A549 (cell line): ENCODE measurements at regions not wholly inside any gene's neighbourhood (a gene's known extent, or its start where the extent isn't known, plus 50 kb on each side); places are given as distances from the start of the nearest gene placed in this dataset.

Source experiments
- ATAC-seq, 2 experiments: fragments of 200-7000 bp in 1 of 2; fragments of >200 bp in 1 of 2; cut with Nextera tagmentation in 1 of 2; cut with Tn5 transposase in 1 of 2; 3 replicates each; pipeline versions ENCODE4 v1.8.0 to v1.9.1; 2018 to 2020; ENCODE audit warnings: mild to moderate bottlenecking in 1 of 2, moderate library complexity in 1 of 2
- CTCF ChIA-PET: fragments of 300-600 bp; sonication (Branson Sonifier 250); formaldehyde crosslinking; extraction: SDS; loops from one replicate; lab custom pipeline; 2021; ENCODE audit warnings: antibody characterized with exemption, inconsistent platforms; lab: Yijun Ruan, JAX
- POLR2A ChIA-PET: fragments of 350-600 bp; formaldehyde crosslinking; extraction: SDS; loops from one replicate; lab custom pipeline; 2021; ENCODE audit warnings: antibody characterized with exemption, inconsistent platforms; lab: Yijun Ruan, JAX
- DNase-seq, 2 experiments: peaks; one replicate each; pipeline versions ENCODE4 v3.0.0 to v3.0.0-alpha.2; 2011 to 2016; ENCODE audit warnings: low read depth in 1 of 2, low spot score in 1 of 2
- FAIRE-seq: peaks from 2 replicates; lab custom pipeline; 2011; peaks lifted over from hg19 to GRCh38; lab: Jason Lieb, UNC
- H3K27ac ChIP-seq, 2 experiments: fragments of >200 bp; sonication (Bioruptor Twin); formaldehyde crosslinking; 3 replicates each; pipeline ENCODE4 v1.5.1; 2016 to 2017
- H3K4me1 ChIP-seq: fragments of >200 bp; sonication (Bioruptor Twin); formaldehyde crosslinking; 3 replicates; pipeline ENCODE4 v1.6.1; 2016
- H3K4me2 ChIP-seq: fragments of >200 bp; sonication (Bioruptor Twin); formaldehyde crosslinking; 3 replicates; pipeline ENCODE4 v1.6.1; 2016
- H3K4me3 ChIP-seq: fragments of >200 bp; sonication (Bioruptor Twin); formaldehyde crosslinking; 3 replicates; pipeline ENCODE4 v1.5.1; 2016
- H3K9me3 ChIP-seq: fragments of >200 bp; sonication (Bioruptor Twin); formaldehyde crosslinking; 3 replicates; pipeline ENCODE4 v1.6.1; 2016
- ATOH8 ChIP-seq: fragments of 250-450 bp; sonication (Bioruptor Pico); IDR thresholded peaks from 2 replicates; pipeline ENCODE4 v1.5.0; 2020; ENCODE audit warnings: low read depth, mild to moderate bottlenecking, moderate library complexity
- CBX8 ChIP-seq: fragments of 200-600 bp; sonication (generic); IDR thresholded peaks from 2 replicates; pipeline ENCODE4 v1.6.1; 2016
- CHD4 ChIP-seq: fragments of 200-600 bp; sonication (generic); IDR thresholded peaks from 2 replicates; pipeline ENCODE4 v1.6.1; 2016; ENCODE audit warnings: antibody characterized with exemption, mild to moderate bottlenecking, borderline replicate concordance
- E2F6 ChIP-seq: IDR thresholded peaks from 2 replicates; pipeline ENCODE4 v1.6.1; 2012; ENCODE audit warnings: low read depth, borderline replicate concordance
- EHMT2 ChIP-seq: fragments of 200-600 bp; sonication (generic); IDR thresholded peaks from 2 replicates; pipeline ENCODE4 v1.6.1; 2016; ENCODE audit warnings: antibody characterized with exemption, low read depth, mild to moderate bottlenecking, moderate library complexity
- ELK1 ChIP-seq: fragments of 150-350 bp; IDR thresholded peaks from 2 replicates; pipeline ENCODE4 v1.6.1; 2014; ENCODE audit warnings: low read depth, mild to moderate bottlenecking, low read length
- EP300 ChIP-seq, 2 experiments: fragments of >200 bp; sonication (Bioruptor Twin); formaldehyde crosslinking; IDR thresholded peaks; 2 replicates in 1 of 2; 3 replicates in 1 of 2; pipeline ENCODE4 v1.6.1; 2016 to 2017
- FOSB ChIP-seq: fragments of 250-450 bp; sonication (Bioruptor Pico); IDR thresholded peaks from 2 replicates; pipeline ENCODE4 v1.5.0; 2020; ENCODE audit warnings: mild to moderate bottlenecking, moderate library complexity
- HDAC2 ChIP-seq: fragments of 200-600 bp; sonication (generic); IDR thresholded peaks from 2 replicates; pipeline ENCODE4 v1.6.1; 2016
- HEYL ChIP-seq: fragments of 250-450 bp; sonication (Bioruptor Pico); IDR thresholded peaks from 2 replicates; pipeline ENCODE4 v1.8.0; 2021; ENCODE audit warnings: mild to moderate bottlenecking, moderate library complexity
- HOXA7 ChIP-seq: fragments of 250-450 bp; sonication (Bioruptor Pico); IDR thresholded peaks from 2 replicates; pipeline ENCODE4 v1.5.0; 2020; ENCODE audit warnings: mild to moderate bottlenecking, moderate library complexity
- HOXB5 ChIP-seq: fragments of 250-450 bp; sonication (Bioruptor Pico); IDR thresholded peaks from 2 replicates; pipeline ENCODE4 v1.5.0; 2020; ENCODE audit warnings: mild to moderate bottlenecking, moderate library complexity
- JUN ChIP-seq, 2 experiments: fragments of >200 bp; sonication (Bioruptor Twin); formaldehyde crosslinking; IDR thresholded peaks; 2 replicates in 1 of 2; 3 replicates in 1 of 2; pipeline ENCODE4 v1.6.1; 2016 to 2017
- JUNB ChIP-seq: fragments of >200 bp; sonication (Bioruptor Twin); formaldehyde crosslinking; IDR thresholded peaks from 2 replicates; pipeline ENCODE4 v1.6.1; 2016
- MAX ChIP-seq: IDR thresholded peaks from 2 replicates; pipeline ENCODE4 v1.6.1; 2012
- MAZ ChIP-seq: fragments of 150-350 bp; IDR thresholded peaks from 2 replicates; pipeline ENCODE4 v1.6.1; 2014; ENCODE audit warnings: antibody characterized with exemption, low read depth, low read length, borderline replicate concordance
- MYC ChIP-seq: IDR thresholded peaks from 2 replicates; pipeline ENCODE4 v1.6.1; 2012; ENCODE audit warnings: mild to moderate bottlenecking, inconsistent platforms, low read length, improper control_type of control experiment, borderline replicate concordance
- NFE2L2 ChIP-seq: fragments of 150-350 bp; conservative IDR thresholded peaks from 2 replicates; pipeline ENCODE4 v1.6.1; 2014; ENCODE audit warnings: low read length
- NR3C1 ChIP-seq: fragments of >200 bp; sonication (Bioruptor Twin); formaldehyde crosslinking; IDR thresholded peaks from 3 replicates; pipeline ENCODE4 v1.6.1; 2017
- RAD21 ChIP-seq, 2 experiments: fragments of >200 bp in 1 of 2; sonication (Bioruptor Twin) in 1 of 2; formaldehyde crosslinking in 1 of 2; IDR thresholded peaks in 1 of 2; conservative IDR thresholded peaks in 1 of 2; 2 replicates in 1 of 2; 3 replicates in 1 of 2; pipeline ENCODE4 v1.6.1; 2012 to 2018; ENCODE audit warnings: inconsistent platforms in 1 of 2
- RARB ChIP-seq: fragments of 250-450 bp; sonication (Bioruptor Pico); IDR thresholded peaks from 2 replicates; pipeline ENCODE4 v1.8.0; 2021; ENCODE audit warnings: mild to moderate bottlenecking, moderate library complexity
- SREBF2 ChIP-seq: fragments of 450-650 bp; IDR thresholded peaks from 2 replicates; pipeline ENCODE4 v1.6.1; 2014; ENCODE audit warnings: mild to moderate bottlenecking, moderate library complexity
- TP53 ChIP-seq: fragments of 250-450 bp; sonication (Bioruptor Pico); IDR thresholded peaks from 2 replicates; pipeline ENCODE4 v1.5.0; 2021; ENCODE audit warnings: mild to moderate bottlenecking, moderate library complexity
- ZNF302 ChIP-seq: fragments of 250-450 bp; sonication (Bioruptor Pico); IDR thresholded peaks from 2 replicates; pipeline ENCODE4 v1.9.0; 2021; ENCODE audit warnings: inconsistent platforms, mild to moderate bottlenecking, moderate library complexity
- WGBS: methylation state at CpG from one replicate; pipeline ENCODE4 v1.1.6; 2017; ENCODE audit errors: missing lambda C conversion rate; 5-methylcytosine and 5-hydroxymethylcytosine counted together

GRCh38 chr4:107261241-107261874, 225.2 kb upstream of the DKK2 start:
- H3K4me3 ChIP-seq: no peak overlapping the region
- 32% methylated on average over 3 of the region's 3 CpGs for WGBS
- no peak overlapping the region for H3K4me2 ChIP-seq
- ChIA-PET POLR2A (no interaction called here), CTCF (no interaction called here)
- ATAC-seq: no peak
- H3K27ac ChIP-seq: no peak overlapping the region
- H3K4me1 ChIP-seq: no peaks in the 10 kb centered on the region
- TF ChIP-seq TP53 (no peak), JUN (IDR thresholded peaks at IDR 0.05) (no peak), ATOH8 (no peak), MAZ (no peak), JUNB (no peak), HOXB5 (CRISPR knock-in tag) (no peak), ELK1 (no peak), FOSB (CRISPR knock-in tag) (no peak), CHD4 (no peak), EP300 (IDR thresholded peaks at IDR 0.05) (no peak), MYC (no peak), CBX8 (no peak), RAD21 (conservative IDR thresholded peaks at IDR 0.05 in 1 of 2, IDR thresholded peaks at IDR 0.05 in 1 of 2) (no peak)
- no peak for DNase-seq
- no peak for FAIRE-seq
- H3K9me3 ChIP-seq: no peaks in the 10 kb centered on the region

GRCh38 chr4:107258359-107258758, 222.2 kb upstream of the DKK2 start:
- Histone ChIP-seq H3K9me3 (no peaks in the 10 kb centered on the region), H3K4me3 (no peak overlapping the region), H3K4me2 (no peak overlapping the region), H3K27ac (no peak overlapping the region), H3K4me1 (no peaks in the 10 kb centered on the region)
- CTCF ChIA-PET: no interaction called here
- DNase-seq (no peak), FAIRE-seq (no peak), ATAC-seq (no peak)
- TF ChIP-seq TP53: no peak
- TF ChIP-seq NFE2L2: no peak
- TF ChIP-seq ZNF302: no peak
- WGBS: 69% methylated on average over 2 of the region's 2 CpGs
- POLR2A ChIA-PET: no interaction called here

GRCh38 chr4:107255596-107255995, 219.5 kb upstream of the DKK2 start:
- no peak for TF ChIP-seq HOXA7 (CRISPR knock-in tag)
- no peak for TF ChIP-seq NFE2L2
- no peak for TF ChIP-seq EHMT2
- TF ChIP-seq SREBF2: no peak
- no peak for TF ChIP-seq NR3C1
- no peak for TF ChIP-seq RARB
- TF ChIP-seq FOSB (CRISPR knock-in tag): no peak
- no peak for TF ChIP-seq HEYL (CRISPR knock-in tag)
- no peak for TF ChIP-seq E2F6
- no peak for TF ChIP-seq MAX
- no peak for TF ChIP-seq HDAC2
- no peak overlapping the region for H3K27ac ChIP-seq
- ChIA-PET CTCF (no interaction called here), POLR2A (no interaction called here)
- WGBS: 53% methylated on average over 2 of the region's 2 CpGs
- no peak overlapping the region for H3K4me2 ChIP-seq
- no peaks in the 10 kb centered on the region for H3K9me3 ChIP-seq
- H3K4me3 ChIP-seq: no peak overlapping the region
- ATAC-seq: no peak
- no peaks in the 10 kb centered on the region for H3K4me1 ChIP-seq
- DNase-seq: no peak
- FAIRE-seq: no peak
